SH-SY5Y (cell line): ENCODE measurements at regions not wholly inside any gene's neighbourhood (a gene's known extent, or its start where the extent isn't known, plus 50 kb on each side); places are given as distances from the start of the nearest gene placed in this dataset.

Source experiments
- GATA2 ChIP-seq: IDR thresholded peaks from 2 replicates; pipeline ENCODE4 v1.6.1; 2011; ENCODE audit warnings: mild to moderate bottlenecking, low read depth, low read length
- GATA3 ChIP-seq: IDR thresholded peaks from 2 replicates; pipeline ENCODE4 v1.6.1; 2011; ENCODE audit warnings: low read depth, mild to moderate bottlenecking, low read length, moderate library complexity

DNA sequence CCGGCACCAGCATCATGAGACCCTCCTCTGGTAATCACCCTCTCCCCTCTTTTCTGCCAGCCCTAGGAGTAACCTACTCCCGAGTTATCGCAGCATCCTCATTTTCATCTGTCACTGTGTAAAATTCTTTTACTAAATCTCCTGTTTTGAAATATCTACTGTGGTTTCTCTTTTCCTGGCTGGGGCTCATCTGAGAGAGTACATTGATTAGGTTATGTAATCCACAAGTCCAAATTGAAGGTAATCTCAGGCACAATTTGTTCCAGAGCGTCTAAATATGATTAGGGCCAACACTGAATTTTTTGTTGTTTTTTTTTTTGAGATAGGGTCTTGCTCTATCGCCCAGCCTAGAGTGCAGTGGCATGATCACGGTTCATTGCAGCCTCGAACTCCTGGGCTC is 142.4 kb downstream of the SMIM20 start:
- TF ChIP-seq GATA2 (no peak), GATA3 (no peak)
